Ishikawa (cell line): ENCODE measurements at regions not wholly inside any gene's neighbourhood (a gene's known extent, or its start where the extent isn't known, plus 50 kb on each side); places are given as distances from the start of the nearest gene placed in this dataset.

Experiments
- CEBPB ChIP-seq: IDR thresholded peaks from 2 replicates; pipeline ENCODE4 v1.6.1; 2012
- CREB1 ChIP-seq: IDR thresholded peaks from 2 replicates; pipeline ENCODE4 v1.6.1; 2012; ENCODE audit warnings: low read depth
- EGR1 ChIP-seq: IDR thresholded peaks from 2 replicates; pipeline ENCODE4 v1.6.1; 2012
- FOXM1 ChIP-seq: IDR thresholded peaks from 2 replicates; pipeline ENCODE4 v1.6.1; 2012; ENCODE audit warnings: low read depth, borderline replicate concordance
- RAD21 ChIP-seq: IDR thresholded peaks from 2 replicates; pipeline ENCODE4 v1.6.1; 2012; ENCODE audit warnings: low read depth
- TCF12 ChIP-seq: IDR thresholded peaks from 2 replicates; pipeline ENCODE4 v1.6.1; 2012; ENCODE audit warnings: low read depth
- YY1 ChIP-seq: IDR thresholded peaks from 2 replicates; pipeline ENCODE4 v1.6.1; 2012; ENCODE audit warnings: low read depth
- TF ChIP-seq, protein P1 (sequence below): IDR thresholded peaks from 2 replicates; pipeline ENCODE4 v1.6.1; 2012; ENCODE audit warnings: low read depth, mild to moderate bottlenecking
- TF ChIP-seq, protein P2 (sequence below): IDR thresholded peaks from 2 replicates; pipeline ENCODE4 v1.6.1; 2012

DNA sequence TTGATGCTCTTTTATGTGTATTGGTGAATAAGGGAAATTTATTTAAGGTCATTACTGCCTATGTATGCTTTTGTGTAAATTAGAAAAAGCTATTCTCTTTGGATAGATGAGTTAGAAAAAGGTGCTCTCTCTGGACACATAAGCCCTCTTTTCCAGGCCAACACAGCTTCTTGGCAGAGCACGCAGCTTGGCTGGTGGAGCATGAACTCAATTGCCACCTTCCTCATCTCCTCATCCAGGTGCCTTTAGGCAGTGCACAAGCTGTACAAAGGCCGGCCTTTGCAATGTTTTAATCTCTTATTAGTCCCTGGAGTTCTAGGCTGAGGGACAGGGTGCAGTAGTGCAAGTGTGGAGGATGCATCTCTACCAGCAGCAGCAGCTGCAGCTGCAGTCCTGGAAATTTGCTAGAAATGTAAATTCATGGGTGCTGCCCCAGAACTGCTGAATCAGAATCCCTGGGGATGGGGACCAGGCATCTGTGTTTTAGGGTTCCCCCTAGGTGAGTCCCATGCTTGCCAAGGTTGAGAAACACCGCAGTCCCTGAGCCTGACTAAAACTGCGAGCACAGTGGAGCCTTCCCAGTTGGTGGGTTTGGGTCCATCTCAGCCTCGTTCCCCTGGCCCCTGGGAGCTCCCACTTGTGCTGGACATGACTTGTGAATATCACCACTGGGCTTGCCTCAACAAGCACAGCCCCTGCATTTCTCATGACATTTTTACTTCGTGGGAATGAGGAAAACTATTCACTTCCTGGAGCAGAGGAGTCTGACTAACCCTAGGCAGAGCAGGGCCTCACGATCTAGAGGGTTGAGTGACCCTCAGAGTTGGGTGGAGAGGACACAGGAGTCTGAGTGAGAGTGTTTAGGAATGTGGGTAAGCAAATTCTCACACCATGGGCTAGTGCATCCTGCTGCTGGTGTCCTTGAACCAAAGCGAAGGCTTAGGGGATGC lies 272.3 kb downstream of the ZSWIM6 start:
- TF ChIP-seq YY1 (no peak), TCF12 (no peak), FOXM1 (no peak), RAD21 (no peak), CEBPB (no peak), CREB1 (no peak), EGR1 (no peak)
- TF ChIP-seq, protein P1, sequence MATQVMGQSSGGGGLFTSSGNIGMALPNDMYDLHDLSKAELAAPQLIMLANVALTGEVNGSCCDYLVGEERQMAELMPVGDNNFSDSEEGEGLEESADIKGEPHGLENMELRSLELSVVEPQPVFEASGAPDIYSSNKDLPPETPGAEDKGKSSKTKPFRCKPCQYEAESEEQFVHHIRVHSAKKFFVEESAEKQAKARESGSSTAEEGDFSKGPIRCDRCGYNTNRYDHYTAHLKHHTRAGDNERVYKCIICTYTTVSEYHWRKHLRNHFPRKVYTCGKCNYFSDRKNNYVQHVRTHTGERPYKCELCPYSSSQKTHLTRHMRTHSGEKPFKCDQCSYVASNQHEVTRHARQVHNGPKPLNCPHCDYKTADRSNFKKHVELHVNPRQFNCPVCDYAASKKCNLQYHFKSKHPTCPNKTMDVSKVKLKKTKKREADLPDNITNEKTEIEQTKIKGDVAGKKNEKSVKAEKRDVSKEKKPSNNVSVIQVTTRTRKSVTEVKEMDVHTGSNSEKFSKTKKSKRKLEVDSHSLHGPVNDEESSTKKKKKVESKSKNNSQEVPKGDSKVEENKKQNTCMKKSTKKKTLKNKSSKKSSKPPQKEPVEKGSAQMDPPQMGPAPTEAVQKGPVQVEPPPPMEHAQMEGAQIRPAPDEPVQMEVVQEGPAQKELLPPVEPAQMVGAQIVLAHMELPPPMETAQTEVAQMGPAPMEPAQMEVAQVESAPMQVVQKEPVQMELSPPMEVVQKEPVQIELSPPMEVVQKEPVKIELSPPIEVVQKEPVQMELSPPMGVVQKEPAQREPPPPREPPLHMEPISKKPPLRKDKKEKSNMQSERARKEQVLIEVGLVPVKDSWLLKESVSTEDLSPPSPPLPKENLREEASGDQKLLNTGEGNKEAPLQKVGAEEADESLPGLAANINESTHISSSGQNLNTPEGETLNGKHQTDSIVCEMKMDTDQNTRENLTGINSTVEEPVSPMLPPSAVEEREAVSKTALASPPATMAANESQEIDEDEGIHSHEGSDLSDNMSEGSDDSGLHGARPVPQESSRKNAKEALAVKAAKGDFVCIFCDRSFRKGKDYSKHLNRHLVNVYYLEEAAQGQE: no peak
- TF ChIP-seq, protein P2, sequence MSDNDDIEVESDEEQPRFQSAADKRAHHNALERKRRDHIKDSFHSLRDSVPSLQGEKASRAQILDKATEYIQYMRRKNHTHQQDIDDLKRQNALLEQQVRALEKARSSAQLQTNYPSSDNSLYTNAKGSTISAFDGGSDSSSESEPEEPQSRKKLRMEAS: no peak
